Gastrocnemius medialis (tissue), 4 donors: ENCODE measurements at regions not wholly inside any gene's neighbourhood (a gene's known extent, or its start where the extent isn't known, plus 50 kb on each side); places are given as distances from the start of the nearest gene placed in this dataset.

Source experiments
- POLR2A ChIP-seq, 2 donors: fragments of 450-650 bp; IDR thresholded peaks; one replicate each; pipeline ENCODE4 v1.6.1; 2017; ENCODE audit warnings: antibody characterized with exemption in 2 of 2, mild to moderate bottlenecking in 2 of 2, moderate library complexity in 2 of 2
- TF ChIP-seq, protein P1 (sequence below), 5 experiments: fragments of 450-650 bp in 3 of 5; fragments of 200-600 bp in 2 of 5; sonication (generic) in 2 of 5; IDR thresholded peaks in 4 of 5; conservative IDR thresholded peaks in 1 of 5; 1 replicate in 4 of 5; 2 replicates in 1 of 5; pipeline ENCODE4 v1.5.1; 2016 to 2019; ENCODE audit warnings: antibody characterized with exemption in 5 of 5, mild to moderate bottlenecking in 3 of 5, moderate library complexity in 3 of 5

GRCh38 chrX:121831601-121832000 lies 784.2 kb downstream of the GLUD2 start:
- TF ChIP-seq, protein P1, sequence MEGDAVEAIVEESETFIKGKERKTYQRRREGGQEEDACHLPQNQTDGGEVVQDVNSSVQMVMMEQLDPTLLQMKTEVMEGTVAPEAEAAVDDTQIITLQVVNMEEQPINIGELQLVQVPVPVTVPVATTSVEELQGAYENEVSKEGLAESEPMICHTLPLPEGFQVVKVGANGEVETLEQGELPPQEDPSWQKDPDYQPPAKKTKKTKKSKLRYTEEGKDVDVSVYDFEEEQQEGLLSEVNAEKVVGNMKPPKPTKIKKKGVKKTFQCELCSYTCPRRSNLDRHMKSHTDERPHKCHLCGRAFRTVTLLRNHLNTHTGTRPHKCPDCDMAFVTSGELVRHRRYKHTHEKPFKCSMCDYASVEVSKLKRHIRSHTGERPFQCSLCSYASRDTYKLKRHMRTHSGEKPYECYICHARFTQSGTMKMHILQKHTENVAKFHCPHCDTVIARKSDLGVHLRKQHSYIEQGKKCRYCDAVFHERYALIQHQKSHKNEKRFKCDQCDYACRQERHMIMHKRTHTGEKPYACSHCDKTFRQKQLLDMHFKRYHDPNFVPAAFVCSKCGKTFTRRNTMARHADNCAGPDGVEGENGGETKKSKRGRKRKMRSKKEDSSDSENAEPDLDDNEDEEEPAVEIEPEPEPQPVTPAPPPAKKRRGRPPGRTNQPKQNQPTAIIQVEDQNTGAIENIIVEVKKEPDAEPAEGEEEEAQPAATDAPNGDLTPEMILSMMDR (IDR thresholded peaks at IDR 0.05 in 4 of 5, conservative IDR thresholded peaks at IDR 0.05 in 1 of 5): no peak
- TF ChIP-seq POLR2A (IDR thresholded peaks at IDR 0.05): no peak
